ENCODE measurements at regions not wholly inside any gene's neighbourhood (a gene's known extent, or its start where the extent isn't known, plus 50 kb on each side); places are given as distances from the start of the nearest gene placed in this dataset.

- no peak for TF ChIP-seq REST (IDR thresholded peaks at IDR 0.05; ENCODE audit: low read depth, low read length)
Observed at GRCh38 chr2:125086313-125087184, 1061.5 kb downstream of the CNTNAP5 start (continued).

GRCh38 chr2:125092276-125093009 lies 1067.4 kb downstream of the CNTNAP5 start:
- CTCF ChIA-PET: interaction anchor here (0.6 to 1.3 kb wide), 2 partner anchors 58 to 217 kb away, joined by 3 read pairs; no protein-coding TSS in a partner anchor
- Histone ChIP-seq H3K4me1 (ENCODE audit: control insufficient read depth, insufficient read depth, low read length) (no peaks in the 10 kb centered on the region), H3K27ac (ENCODE audit: control insufficient read depth, insufficient read depth) (no peak overlapping the region), H3K79me2 (ENCODE audit: control insufficient read depth, insufficient read depth, low read length) (no peaks in the 10 kb centered on the region), H3K9ac (ENCODE audit: control insufficient read depth, insufficient read depth, low read length) (no peak overlapping the region), H3K4me3 (no peak overlapping the region), H3K4me2 (ENCODE audit: control insufficient read depth, insufficient read depth) (peak overlapping the region; percentile 55; the same call in 1 of the 2 replicates), H3K36me3 (ENCODE audit: control insufficient read depth in 2 of 2, insufficient read depth in 2 of 2, low read length in 1 of 2) (no peaks in the 10 kb centered on the region), H3K9me3 (replicated peaks; ENCODE audit: control insufficient read depth, insufficient read depth, low read length) (no peaks in the 10 kb centered on the region), H4K20me1 (ENCODE audit: control insufficient read depth, insufficient read depth) (no peaks in the 10 kb centered on the region), H2AFZ (ENCODE audit: control insufficient read depth, low read depth, low read length) (peak overlapping the region; percentile 58), H3K27me3 (replicated peaks in 1 of 2; ENCODE audit: control insufficient read depth in 2 of 2, insufficient read depth in 2 of 2, low read length in 1 of 2) (no peaks in the 10 kb centered on the region)
- intact Hi-C loops (cut with micrococcal nuclease; ENCODE audit: unreplicated experiment) (no loop called here), in situ Hi-C loops (cut with MboI) (no loop called here)
- no peak for ATAC-seq
- POLR2A ChIA-PET: interaction anchor here (1.0 kb wide), 1 partner anchor 9 kb away, joined by 4 read pairs; no protein-coding TSS in a partner anchor
- 35% methylated on average over 4 of the region's 4 CpGs for WGBS (ENCODE audit: insufficient coverage, insufficient replicate concordance, low lambda C conversion rate, missing lambda C conversion rate)
- RAD21 ChIA-PET (ENCODE audit: unreplicated experiment): no interaction called here
- BruUV-seq (replicated peaks): no TSS peak
- no peak for DNase-seq (ENCODE audit: low read depth, low spot score)
- no peak for FAIRE-seq
- TF ChIP-seq POLR2A (IDR thresholded peaks at IDR 0.05; ENCODE audit: low read depth, low read length): no peak
- no peak for TF ChIP-seq SIN3A (IDR thresholded peaks at IDR 0.05; ENCODE audit: low read depth, low read length)
- no peak for TF ChIP-seq NFIC (IDR thresholded peaks at IDR 0.05; ENCODE audit: low read depth, low read length)
- TF ChIP-seq REST (IDR thresholded peaks at IDR 0.05; ENCODE audit: low read depth, low read length): no peak
- SMC1A ChIA-PET (ENCODE audit: uncharacterized antibody, unreplicated experiment): interaction anchor here (1.0 to 1.3 kb wide), 5 partner anchors 8 to 104 kb away, joined by 3 to 5 read pairs (median 3); no protein-coding TSS in a partner anchor

Data from GM12878 (cell line).